ENCODE measurements at regions not wholly inside any gene's neighbourhood (a gene's known extent, or its start where the extent isn't known, plus 50 kb on each side); places are given as distances from the start of the nearest gene placed in this dataset.

- peak; percentile 34 for DNase-seq (ENCODE audit: low spot score)
- H3K27ac Mint-ChIP-seq: no peak overlapping the region
- peaks cover 3% of the 10 kb centered on the region for H3K4me1 Mint-ChIP-seq
- no peaks in the 10 kb centered on the region for H3K9me3 Mint-ChIP-seq
- Histone ChIP-seq H3K27ac (no peak overlapping the region), H4K20me1 (ENCODE audit: low read depth) (no peaks in the 10 kb centered on the region), H3K9me3 (ENCODE audit: low read depth) (no peaks in the 10 kb centered on the region), H3K4me3 (no peak overlapping the region), H3K27me3 (no peaks in the 10 kb centered on the region), H3K36me3 (no peaks in the 10 kb centered on the region), H3K9ac (no peak overlapping the region), H3K4me1 (peaks cover 23% of the 10 kb centered on the region), H3F3A (ENCODE audit: low read depth) (peaks cover 5% of the 10 kb centered on the region), H3K79me2 (ENCODE audit: low read depth) (no peaks in the 10 kb centered on the region), H2AFZ (replicated peaks) (no peak overlapping the region), H3K4me2 (no peak overlapping the region)
- TF ChIP-seq EZH2 (IDR thresholded peaks at IDR 0.05): no peak
- TF ChIP-seq, protein P1, sequence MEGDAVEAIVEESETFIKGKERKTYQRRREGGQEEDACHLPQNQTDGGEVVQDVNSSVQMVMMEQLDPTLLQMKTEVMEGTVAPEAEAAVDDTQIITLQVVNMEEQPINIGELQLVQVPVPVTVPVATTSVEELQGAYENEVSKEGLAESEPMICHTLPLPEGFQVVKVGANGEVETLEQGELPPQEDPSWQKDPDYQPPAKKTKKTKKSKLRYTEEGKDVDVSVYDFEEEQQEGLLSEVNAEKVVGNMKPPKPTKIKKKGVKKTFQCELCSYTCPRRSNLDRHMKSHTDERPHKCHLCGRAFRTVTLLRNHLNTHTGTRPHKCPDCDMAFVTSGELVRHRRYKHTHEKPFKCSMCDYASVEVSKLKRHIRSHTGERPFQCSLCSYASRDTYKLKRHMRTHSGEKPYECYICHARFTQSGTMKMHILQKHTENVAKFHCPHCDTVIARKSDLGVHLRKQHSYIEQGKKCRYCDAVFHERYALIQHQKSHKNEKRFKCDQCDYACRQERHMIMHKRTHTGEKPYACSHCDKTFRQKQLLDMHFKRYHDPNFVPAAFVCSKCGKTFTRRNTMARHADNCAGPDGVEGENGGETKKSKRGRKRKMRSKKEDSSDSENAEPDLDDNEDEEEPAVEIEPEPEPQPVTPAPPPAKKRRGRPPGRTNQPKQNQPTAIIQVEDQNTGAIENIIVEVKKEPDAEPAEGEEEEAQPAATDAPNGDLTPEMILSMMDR (IDR thresholded peaks at IDR 0.05): no peak
- H3K4me3 Mint-ChIP-seq: no peak overlapping the region
- no peaks in the 10 kb centered on the region for H3K36me3 Mint-ChIP-seq
- no peaks in the 10 kb centered on the region for H3K27me3 Mint-ChIP-seq (ENCODE audit: insufficient read depth, low read depth)
These were observed 402.0 kb downstream of the LTN1 start for GRCh38 chr21:28590676-28591075.

GRCh38 chr21:28590026-28590425, 402.7 kb downstream of the LTN1 start:
- no peak for DNase-seq (ENCODE audit: low spot score)
- Histone ChIP-seq H4K20me1 (ENCODE audit: low read depth) (no peaks in the 10 kb centered on the region), H3K4me3 (no peak overlapping the region), H3F3A (ENCODE audit: low read depth) (peaks cover 5% of the 10 kb centered on the region), H3K79me2 (ENCODE audit: low read depth) (no peaks in the 10 kb centered on the region), H3K4me2 (no peak overlapping the region), H3K9ac (no peak overlapping the region), H2AFZ (replicated peaks) (no peak overlapping the region), H3K36me3 (no peaks in the 10 kb centered on the region), H3K27me3 (no peaks in the 10 kb centered on the region), H3K4me1 (peaks cover 23% of the 10 kb centered on the region), H3K9me3 (ENCODE audit: low read depth) (no peaks in the 10 kb centered on the region), H3K27ac (no peak overlapping the region)
- Mint-ChIP-seq H3K27ac (no peak overlapping the region), H3K36me3 (no peaks in the 10 kb centered on the region), H3K27me3 (ENCODE audit: insufficient read depth, low read depth) (no peaks in the 10 kb centered on the region), H3K9me3 (no peaks in the 10 kb centered on the region), H3K4me1 (peaks cover 3% of the 10 kb centered on the region), H3K4me3 (no peak overlapping the region)
- TF ChIP-seq, protein P1 (IDR thresholded peaks at IDR 0.05): no peak
- TF ChIP-seq EZH2 (IDR thresholded peaks at IDR 0.05) (no peak), EZH2phosphoT487 (IDR thresholded peaks at IDR 0.05) (no peak)

GRCh38 chr21:28588997-28589396, 403.7 kb downstream of the LTN1 start:
- no peak overlapping the region for H3K9ac ChIP-seq
- H3K4me3 ChIP-seq: no peak overlapping the region
- no peaks in the 10 kb centered on the region for H4K20me1 ChIP-seq (ENCODE audit: low read depth)
- no peaks in the 10 kb centered on the region for H3K9me3 ChIP-seq (ENCODE audit: low read depth)
- Mint-ChIP-seq H3K9me3 (no peaks in the 10 kb centered on the region), H3K36me3 (no peaks in the 10 kb centered on the region), H3K27ac (no peak overlapping the region), H3K27me3 (ENCODE audit: insufficient read depth, low read depth) (peaks cover 4% of the 10 kb centered on the region), H3K4me1 (peaks cover 3% of the 10 kb centered on the region), H3K4me3 (no peak overlapping the region)
- no peak overlapping the region for H3K4me2 ChIP-seq
- TF ChIP-seq, protein P1 (IDR thresholded peaks at IDR 0.05): no peak
- TF ChIP-seq EZH2phosphoT487 (IDR thresholded peaks at IDR 0.05) (no peak), EZH2 (IDR thresholded peaks at IDR 0.05) (no peak)
- H2AFZ ChIP-seq (replicated peaks): no peak overlapping the region
- no peak for DNase-seq (ENCODE audit: low spot score)
- H3K27me3 ChIP-seq: no peaks in the 10 kb centered on the region
- peaks cover 5% of the 10 kb centered on the region for H3F3A ChIP-seq (ENCODE audit: low read depth)
- no peak overlapping the region for H3K27ac ChIP-seq
- no peaks in the 10 kb centered on the region for H3K79me2 ChIP-seq (ENCODE audit: low read depth)
- H3K4me1 ChIP-seq: peaks cover 23% of the 10 kb centered on the region
- H3K36me3 ChIP-seq: no peaks in the 10 kb centered on the region
